SK-N-SH (cell line): ENCODE measurements at regions not wholly inside any gene's neighbourhood (a gene's known extent, or its start where the extent isn't known, plus 50 kb on each side); places are given as distances from the start of the nearest gene placed in this dataset.
"Not testable (repeated sequence)": the region's sequence is repeated elsewhere in the genome, so short reads cannot be mapped to it uniquely, and the experiment has no call there.

ENCODE experiments used
- CTCF ChIA-PET: fragments of 300-600, 350-600 bp; formaldehyde crosslinking; extraction: SDS; loops from one replicate; lab custom pipeline; 2021; lab: Yijun Ruan, JAX
- POLR2A ChIA-PET: fragments of 350-600 bp; sonication (Branson Sonifier 250); formaldehyde crosslinking; extraction: SDS; loops from one replicate; lab custom pipeline; 2020; ENCODE audit warnings: antibody characterized with exemption, inconsistent platforms; lab: Yijun Ruan, JAX
- DNase-seq: peaks from one replicate; pipeline ENCODE4 v3.0.0; 2012
- H2AFZ ChIP-seq: fragments of 200-600 bp; sonication (generic); 2 replicates; pipeline ENCODE4 v1.8.1; 2016; ENCODE audit warnings: antibody characterized with exemption, mild to moderate bottlenecking, low read depth
- H3F3A ChIP-seq: fragments of 200-600 bp; sonication (generic); replicated peaks from 2 replicates; pipeline ENCODE3; 2016; ENCODE audit warnings: antibody characterized with exemption, mild to moderate bottlenecking; ENCODE audit not compliant: insufficient read depth
- H3K27ac ChIP-seq, 2 experiments: fragments of 200-500 bp in 1 of 2; fragments of 200-600 bp in 1 of 2; sonication (Bioruptor generic) in 1 of 2; sonication (generic), shearing (Covaris generic) in 1 of 2; 2 replicates each; pipeline versions ENCODE4 v1.5.1 to v1.6.1; 2014 to 2016; ENCODE audit warnings: low read depth in 2 of 2, inconsistent platforms in 1 of 2, low read length in 1 of 2, mild to moderate bottlenecking in 1 of 2, mixed read lengths in 1 of 2
- H3K27me3 ChIP-seq: fragments of 200-600 bp; sonication (generic), shearing (Covaris generic); 2 replicates; pipeline ENCODE4 v1.6.1; 2016; ENCODE audit warnings: mixed run types; ENCODE audit not compliant: insufficient read depth
- H3K36me3 ChIP-seq, 2 experiments: fragments of 200-500 bp in 1 of 2; fragments of 200-600 bp in 1 of 2; sonication (Bioruptor generic) in 1 of 2; sonication (generic) in 1 of 2; replicated peaks in 1 of 2; 2 replicates each; pipeline versions ENCODE3 to v1.5.1; 2014 to 2016; ENCODE audit warnings: low read length in 1 of 2, mild to moderate bottlenecking in 1 of 2; ENCODE audit not compliant: insufficient read depth in 2 of 2, control insufficient read depth in 1 of 2
- H3K4me1 ChIP-seq, 2 experiments: fragments of 200-500 bp in 1 of 2; fragments of 200-600 bp in 1 of 2; sonication (Bioruptor generic) in 1 of 2; sonication (generic), shearing (Covaris generic) in 1 of 2; 2 replicates each; pipeline versions ENCODE4 v1.5.1 to v1.6.1; 2014 to 2016; ENCODE audit warnings: low read depth in 1 of 2, low read length in 1 of 2, mixed run types in 1 of 2; ENCODE audit not compliant: insufficient read depth in 2 of 2, control insufficient read depth in 1 of 2
- H3K4me2 ChIP-seq: fragments of 200-600 bp; sonication (generic), shearing (Covaris generic); 2 replicates; pipeline ENCODE4 v1.6.1; 2017; ENCODE audit warnings: mixed run types
- H3K4me3 ChIP-seq, 2 experiments: fragments of 200-500 bp in 1 of 2; fragments of 200-600 bp in 1 of 2; sonication (Bioruptor generic) in 1 of 2; sonication (generic), shearing (Covaris generic) in 1 of 2; 2 replicates each; pipeline versions ENCODE4 v1.5.1 to v1.8.1; 2014 to 2016; ENCODE audit warnings: low read depth in 2 of 2, inconsistent platforms in 1 of 2, low read length in 1 of 2, mild to moderate bottlenecking in 1 of 2, mixed read lengths in 1 of 2, moderate library complexity in 1 of 2
- H3K79me2 ChIP-seq: fragments of 200-600 bp; sonication (generic); 2 replicates; pipeline ENCODE4 v1.8.1; 2017; ENCODE audit warnings: mild to moderate bottlenecking; ENCODE audit not compliant: insufficient read depth
- H3K9ac ChIP-seq: fragments of 200-600 bp; sonication (generic); 2 replicates; pipeline ENCODE4 v1.6.1; 2017; ENCODE audit warnings: mixed run types
- H3K9me2 ChIP-seq: fragments of 200-600 bp; sonication (generic); 2 replicates; pipeline ENCODE4 v1.6.1; 2017; ENCODE audit warnings: mixed run types
- H3K9me3 ChIP-seq: fragments of 200-600 bp; sonication (generic); 2 replicates; pipeline ENCODE4 v1.6.1; 2017; ENCODE audit warnings: mixed run types, mild to moderate bottlenecking, moderate library complexity
- H4K20me1 ChIP-seq: fragments of 200-600 bp; sonication (generic); 2 replicates; pipeline ENCODE4 v1.6.1; 2017; ENCODE audit warnings: mild to moderate bottlenecking, mixed run types; ENCODE audit not compliant: insufficient read depth
- ELF1 ChIP-seq: IDR thresholded peaks from 2 replicates; pipeline ENCODE4 v1.4.0; 2012
- FOXM1 ChIP-seq: IDR thresholded peaks from 2 replicates; pipeline ENCODE4 v1.4.0; 2012; ENCODE audit warnings: low read depth, mild to moderate bottlenecking
- RAD21 ChIP-seq: IDR thresholded peaks from 2 replicates; pipeline ENCODE4 v1.6.1; 2012; ENCODE audit warnings: mild to moderate bottlenecking, low read length
- TCF12 ChIP-seq: IDR thresholded peaks from 2 replicates; pipeline ENCODE4 v1.4.0; 2012
- USF2 ChIP-seq: fragments of 150-350 bp; IDR thresholded peaks from 2 replicates; pipeline ENCODE4 v1.6.1; 2017; ENCODE audit warnings: antibody characterized with exemption, low read length, low read depth, borderline replicate concordance
- YY1 ChIP-seq: IDR thresholded peaks from 2 replicates; pipeline ENCODE4 v1.4.0; 2012; ENCODE audit warnings: low read depth, mild to moderate bottlenecking
- WGBS: methylation state at CpG from one replicate; pipeline ENCODE4 v1.1.6; 2017; ENCODE audit warnings: low lambda C conversion rate; 5-methylcytosine and 5-hydroxymethylcytosine counted together
- TF ChIP-seq, protein P1 (sequence below): IDR thresholded peaks from 2 replicates; pipeline ENCODE4 v1.6.1; 2012; ENCODE audit warnings: mild to moderate bottlenecking, low read depth, low read length, moderate library complexity
- TF ChIP-seq, protein P2 (sequence below): IDR thresholded peaks from 2 replicates; pipeline ENCODE4 v1.4.0; 2012; ENCODE audit warnings: low read depth, borderline replicate concordance

DNA sequence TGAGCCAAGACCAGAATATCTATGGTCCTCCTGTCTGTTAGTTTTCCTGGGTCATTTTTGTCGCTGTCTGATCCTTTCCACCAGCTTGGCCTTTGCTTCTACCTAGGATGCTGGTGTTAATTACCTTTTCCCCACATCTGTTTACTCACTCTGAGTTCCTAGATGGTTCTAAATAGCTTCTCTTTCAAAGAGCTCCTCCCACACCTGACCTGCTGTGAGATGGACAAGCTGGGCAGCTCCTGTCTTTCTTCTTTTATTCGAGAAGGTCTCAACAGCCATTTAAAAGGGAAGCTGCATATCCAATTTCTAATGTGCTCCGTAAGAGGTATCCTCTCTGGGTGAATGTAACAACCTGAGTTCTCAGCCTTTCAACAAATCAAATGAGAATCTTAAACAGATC, 156.2 kb downstream of the HRH4 start:
- Histone ChIP-seq H3K4me3 (no peak overlapping the region), H3K27me3 (no peaks in the 10 kb centered on the region), H3K9me2 (no peaks in the 10 kb centered on the region), H3K79me2 (no peaks in the 10 kb centered on the region), H3K4me1 (no peaks in the 10 kb centered on the region), H4K20me1 (no peaks in the 10 kb centered on the region), H3K9me3 (no peaks in the 10 kb centered on the region), H2AFZ (no peak overlapping the region), H3K9ac (no peak overlapping the region), H3K27ac (no peak overlapping the region), H3K4me2 (no peak overlapping the region), H3K36me3 (no peaks in the 10 kb centered on the region), H3F3A (no peaks in the 10 kb centered on the region)
- POLR2A ChIA-PET = no interaction called here
- TF ChIP-seq USF2 (no peak), ELF1 (no peak), RAD21 (no peak), YY1 (no peak), FOXM1 (no peak), TCF12 (no peak)
- TF ChIP-seq, protein P1, sequence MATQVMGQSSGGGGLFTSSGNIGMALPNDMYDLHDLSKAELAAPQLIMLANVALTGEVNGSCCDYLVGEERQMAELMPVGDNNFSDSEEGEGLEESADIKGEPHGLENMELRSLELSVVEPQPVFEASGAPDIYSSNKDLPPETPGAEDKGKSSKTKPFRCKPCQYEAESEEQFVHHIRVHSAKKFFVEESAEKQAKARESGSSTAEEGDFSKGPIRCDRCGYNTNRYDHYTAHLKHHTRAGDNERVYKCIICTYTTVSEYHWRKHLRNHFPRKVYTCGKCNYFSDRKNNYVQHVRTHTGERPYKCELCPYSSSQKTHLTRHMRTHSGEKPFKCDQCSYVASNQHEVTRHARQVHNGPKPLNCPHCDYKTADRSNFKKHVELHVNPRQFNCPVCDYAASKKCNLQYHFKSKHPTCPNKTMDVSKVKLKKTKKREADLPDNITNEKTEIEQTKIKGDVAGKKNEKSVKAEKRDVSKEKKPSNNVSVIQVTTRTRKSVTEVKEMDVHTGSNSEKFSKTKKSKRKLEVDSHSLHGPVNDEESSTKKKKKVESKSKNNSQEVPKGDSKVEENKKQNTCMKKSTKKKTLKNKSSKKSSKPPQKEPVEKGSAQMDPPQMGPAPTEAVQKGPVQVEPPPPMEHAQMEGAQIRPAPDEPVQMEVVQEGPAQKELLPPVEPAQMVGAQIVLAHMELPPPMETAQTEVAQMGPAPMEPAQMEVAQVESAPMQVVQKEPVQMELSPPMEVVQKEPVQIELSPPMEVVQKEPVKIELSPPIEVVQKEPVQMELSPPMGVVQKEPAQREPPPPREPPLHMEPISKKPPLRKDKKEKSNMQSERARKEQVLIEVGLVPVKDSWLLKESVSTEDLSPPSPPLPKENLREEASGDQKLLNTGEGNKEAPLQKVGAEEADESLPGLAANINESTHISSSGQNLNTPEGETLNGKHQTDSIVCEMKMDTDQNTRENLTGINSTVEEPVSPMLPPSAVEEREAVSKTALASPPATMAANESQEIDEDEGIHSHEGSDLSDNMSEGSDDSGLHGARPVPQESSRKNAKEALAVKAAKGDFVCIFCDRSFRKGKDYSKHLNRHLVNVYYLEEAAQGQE = no peak
- TF ChIP-seq, protein P2, sequence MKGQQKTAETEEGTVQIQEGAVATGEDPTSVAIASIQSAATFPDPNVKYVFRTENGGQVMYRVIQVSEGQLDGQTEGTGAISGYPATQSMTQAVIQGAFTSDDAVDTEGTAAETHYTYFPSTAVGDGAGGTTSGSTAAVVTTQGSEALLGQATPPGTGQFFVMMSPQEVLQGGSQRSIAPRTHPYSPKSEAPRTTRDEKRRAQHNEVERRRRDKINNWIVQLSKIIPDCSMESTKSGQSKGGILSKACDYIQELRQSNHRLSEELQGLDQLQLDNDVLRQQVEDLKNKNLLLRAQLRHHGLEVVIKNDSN = no peak
- 16% methylated on average over 3 of the region's 3 CpGs for WGBS
- CTCF ChIA-PET = interaction anchor here (1.6 kb wide), 1 partner anchor 110 kb away, joined by 3 read pairs; no protein-coding TSS in a partner anchor
- DNase-seq = no peak

DNA sequence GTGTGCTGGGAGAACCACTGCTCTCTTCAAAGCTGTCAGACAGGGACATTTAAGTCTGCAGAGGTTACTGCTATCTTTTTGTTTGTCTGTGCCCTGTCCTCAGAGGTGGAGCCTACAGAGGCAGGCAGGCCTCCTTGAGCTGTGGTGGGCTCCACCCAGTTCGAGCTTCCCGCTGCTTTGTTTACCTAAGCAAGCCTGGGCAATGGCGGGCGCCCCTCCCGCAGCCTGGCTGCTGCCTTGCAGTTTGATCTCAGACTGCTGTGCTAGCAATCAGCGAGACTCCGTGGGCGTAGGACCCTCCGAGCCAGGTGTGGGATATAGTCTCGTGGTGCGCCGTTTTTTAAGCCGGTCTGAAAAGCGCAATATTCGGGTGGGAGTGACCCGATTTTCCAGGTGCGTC, 164.0 kb downstream of the HRH4 start:
- H3K9ac ChIP-seq, H3K27me3 ChIP-seq, H3K4me3 ChIP-seq, H3K36me3 ChIP-seq, H3K4me1 ChIP-seq, H3F3A ChIP-seq, H3K79me2 ChIP-seq, H3K27ac ChIP-seq, DNase-seq, H3K9me2 ChIP-seq, POLR2A ChIA-PET, H3K9me3 ChIP-seq, H4K20me1 ChIP-seq, CTCF ChIA-PET, H3K4me2 ChIP-seq, H2AFZ ChIP-seq: not testable (repeated sequence)
- 100% methylated on average over 1 of the region's 17 CpGs for WGBS
